C4-2B (cell line): ENCODE measurements at regions not wholly inside any gene's neighbourhood (a gene's known extent, or its start where the extent isn't known, plus 50 kb on each side); places are given as distances from the start of the nearest gene placed in this dataset.
"Not testable (repeated sequence)": the region's sequence is repeated elsewhere in the genome, so short reads cannot be mapped to it uniquely, and the experiment has no call there.

ENCODE experiments used
- H3K27ac ChIP-seq: fragments of 450-650 bp; 2 replicates; pipeline ENCODE4 v1.5.1; 2017
- CTCF ChIP-seq: fragments of 450-650 bp; conservative IDR thresholded peaks from 2 replicates; pipeline ENCODE4 v1.5.1; 2017; ENCODE audit warnings: mild to moderate bottlenecking
- ZFX ChIP-seq: fragments of 450-650 bp; IDR thresholded peaks from 2 replicates; pipeline ENCODE4 v1.6.1; 2017

GRCh38 chr5:27450607-27451006, 412.2 kb upstream of the CDH9 start:
- TF ChIP-seq ZFX (no peak), CTCF (no peak)
- no peak overlapping the region for H3K27ac ChIP-seq

GRCh38 chr5:27439383-27439782, 401.0 kb upstream of the CDH9 start:
- not testable (repeated sequence) for H3K27ac ChIP-seq

GRCh38 chr5:27437594-27438200, 399.3 kb upstream of the CDH9 start:
- TF ChIP-seq CTCF (no peak), ZFX (no peak)
- H3K27ac ChIP-seq = no peak overlapping the region

GRCh38 chr5:27434335-27434734, 395.9 kb upstream of the CDH9 start:
- H3K27ac ChIP-seq = no peak overlapping the region
- no peak for TF ChIP-seq CTCF
- TF ChIP-seq ZFX = no peak

GRCh38 chr5:27414099-27414498, 375.7 kb upstream of the CDH9 start:
- TF ChIP-seq ZFX (no peak), CTCF (no peak)
- H3K27ac ChIP-seq = no peak overlapping the region

GRCh38 chr5:27412384-27412783, 374.0 kb upstream of the CDH9 start:
- TF ChIP-seq ZFX (no peak), CTCF (no peak)

GRCh38 chr5:27406020-27406419, 367.6 kb upstream of the CDH9 start:
- no peak overlapping the region for H3K27ac ChIP-seq
- TF ChIP-seq ZFX = no peak
- TF ChIP-seq CTCF = no peak

More at GRCh38 chr5:27412384-27412783, 374.0 kb upstream of the CDH9 start:
- no peak overlapping the region for H3K27ac ChIP-seq

GRCh38 chr5:27403243-27403882, 365.0 kb upstream of the CDH9 start:
- H3K27ac ChIP-seq = no peak overlapping the region
- TF ChIP-seq CTCF (no peak), ZFX (no peak)
